Endothelial cell (in vitro differentiated cells): ENCODE measurements at regions not wholly inside any gene's neighbourhood (a gene's known extent, or its start where the extent isn't known, plus 50 kb on each side); places are given as distances from the start of the nearest gene placed in this dataset.

ENCODE experiments used
- DNase-seq: peaks from one replicate; pipeline ENCODE4 v3.0.0; 2021; ENCODE audit warnings: low spot score
- H3K27ac Mint-ChIP-seq: one replicate; pipeline ENCODE4 v1.8.0; 2021; ENCODE audit warnings: mixed read lengths, inconsistent platforms; ENCODE audit not compliant: unreplicated experiment
- H3K27me3 Mint-ChIP-seq: one replicate; pipeline ENCODE4 v1.8.0; 2021; ENCODE audit warnings: mild to moderate bottlenecking, moderate library complexity, mixed read lengths, inconsistent platforms; ENCODE audit not compliant: unreplicated experiment
- H3K36me3 Mint-ChIP-seq: one replicate; pipeline ENCODE4 v1.8.0; 2021; ENCODE audit warnings: mild to moderate bottlenecking, low read depth, mixed read lengths, inconsistent platforms; ENCODE audit not compliant: unreplicated experiment
- H3K4me1 Mint-ChIP-seq: one replicate; pipeline ENCODE4 v1.8.0; 2021; ENCODE audit warnings: mild to moderate bottlenecking, mixed read lengths, inconsistent platforms; ENCODE audit not compliant: unreplicated experiment
- H3K4me3 Mint-ChIP-seq: one replicate; pipeline ENCODE4 v1.8.0; 2021; ENCODE audit warnings: mild to moderate bottlenecking, mixed read lengths, inconsistent platforms; ENCODE audit not compliant: unreplicated experiment
- H3K9me3 Mint-ChIP-seq: one replicate; pipeline ENCODE4 v1.8.0; 2021; ENCODE audit warnings: mixed read lengths, inconsistent platforms; ENCODE audit not compliant: unreplicated experiment
- CTCF ChIP-seq: fragments of 200-600 bp; sonication (generic); IDR thresholded peaks from one replicate; pipeline ENCODE4 v1.5.0; 2021; ENCODE audit warnings: antibody characterized with exemption; ENCODE audit not compliant: unreplicated experiment

DNA sequence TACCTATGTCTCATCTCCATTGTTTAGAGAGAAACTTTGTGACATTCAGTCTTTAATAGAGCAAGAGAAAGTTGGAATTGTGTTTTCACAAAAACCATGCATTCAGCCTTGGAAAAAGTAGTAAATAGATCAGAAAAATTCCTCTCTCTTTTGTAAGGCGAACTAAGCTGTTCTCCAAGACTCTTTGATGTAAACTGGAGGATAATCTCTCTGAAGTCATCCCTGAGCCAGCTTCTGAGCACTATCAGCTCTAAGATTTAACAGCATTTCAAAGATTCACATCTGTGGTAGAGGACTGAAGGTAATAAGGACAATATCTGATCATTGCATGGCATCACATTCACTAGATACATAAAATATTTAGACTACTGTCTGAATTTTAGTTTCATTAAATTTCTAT, 904.6 kb upstream of the ATXN8OS start:
- Mint-ChIP-seq H3K9me3 (no peaks in the 10 kb centered on the region), H3K4me1 (no peaks in the 10 kb centered on the region), H3K36me3 (no peaks in the 10 kb centered on the region), H3K27ac (no peak overlapping the region), H3K4me3 (no peak overlapping the region), H3K27me3 (no peaks in the 10 kb centered on the region)
- no peak for DNase-seq
- TF ChIP-seq CTCF, result no peak

DNA sequence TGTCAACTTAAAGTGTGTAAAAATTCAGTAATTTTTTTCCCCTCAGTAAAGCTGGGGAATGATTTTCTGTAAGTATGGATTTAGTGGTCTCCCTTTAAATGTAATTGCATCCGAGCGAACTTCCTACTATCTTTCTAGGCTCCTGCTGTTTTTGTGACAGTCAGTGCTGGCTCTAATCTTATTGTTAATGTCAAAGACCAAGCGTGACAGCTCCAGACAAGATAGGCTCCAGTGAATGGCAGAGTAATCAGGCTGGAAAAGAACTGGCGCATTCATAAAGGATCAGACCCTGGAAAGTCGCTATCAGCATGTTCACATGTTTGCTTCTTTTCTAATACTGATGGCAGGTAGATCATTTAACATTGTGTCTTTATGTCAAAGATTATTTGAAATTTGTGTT, 908.0 kb upstream of the ATXN8OS start:
- H3K27me3 Mint-ChIP-seq, result no peaks in the 10 kb centered on the region
- no peak for TF ChIP-seq CTCF
- no peak overlapping the region for H3K4me3 Mint-ChIP-seq
- H3K27ac Mint-ChIP-seq, result no peak overlapping the region
- DNase-seq, result no peak
- H3K9me3 Mint-ChIP-seq, result no peaks in the 10 kb centered on the region
- no peaks in the 10 kb centered on the region for H3K4me1 Mint-ChIP-seq
- no peaks in the 10 kb centered on the region for H3K36me3 Mint-ChIP-seq

- H3K27me3 Mint-ChIP-seq, result no peaks in the 10 kb centered on the region
- DNase-seq, result no peak
- H3K4me1 Mint-ChIP-seq, result no peaks in the 10 kb centered on the region
- no peak overlapping the region for H3K4me3 Mint-ChIP-seq
- no peaks in the 10 kb centered on the region for H3K36me3 Mint-ChIP-seq
- no peaks in the 10 kb centered on the region for H3K9me3 Mint-ChIP-seq
- TF ChIP-seq CTCF, result no peak
- no peak overlapping the region for H3K27ac Mint-ChIP-seq
Measured at GRCh38 chr13:69198706-69199105, 908.9 kb upstream of the ATXN8OS start.

GRCh38 chr13:69194130-69194529, 913.5 kb upstream of the ATXN8OS start:
- no peak for DNase-seq
- no peaks in the 10 kb centered on the region for H3K36me3 Mint-ChIP-seq
- no peak overlapping the region for H3K27ac Mint-ChIP-seq
- H3K4me3 Mint-ChIP-seq, result no peak overlapping the region
- no peaks in the 10 kb centered on the region for H3K27me3 Mint-ChIP-seq
- no peaks in the 10 kb centered on the region for H3K9me3 Mint-ChIP-seq
- H3K4me1 Mint-ChIP-seq, result no peaks in the 10 kb centered on the region
- TF ChIP-seq CTCF, result no peak

DNA sequence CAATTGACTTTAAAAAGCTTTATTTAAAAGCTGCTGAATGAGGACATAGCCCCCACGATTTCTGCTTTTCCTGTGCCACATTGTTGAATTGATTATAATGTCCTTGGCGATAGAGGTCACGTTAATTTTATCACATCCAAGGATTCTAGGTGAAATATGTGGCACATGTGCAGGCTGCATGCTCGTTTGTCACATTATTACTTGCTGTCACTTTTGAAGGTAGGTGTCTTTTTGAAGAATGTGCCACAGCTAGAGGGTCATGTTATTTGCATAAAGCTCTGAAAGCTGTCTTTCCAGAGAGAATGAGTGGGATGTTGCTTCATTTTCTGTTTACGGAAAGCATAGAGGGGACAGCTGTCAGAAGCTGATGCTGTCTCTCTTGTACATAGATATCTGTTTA, 927.6 kb upstream of the ATXN8OS start:
- no peaks in the 10 kb centered on the region for H3K4me1 Mint-ChIP-seq

More for the DNA sequence above, 927.6 kb upstream of the ATXN8OS start:
- Mint-ChIP-seq H3K27me3 (no peaks in the 10 kb centered on the region), H3K4me3 (no peak overlapping the region), H3K9me3 (no peaks in the 10 kb centered on the region), H3K36me3 (no peaks in the 10 kb centered on the region), H3K27ac (no peak overlapping the region)
- TF ChIP-seq CTCF, result no peak
- no peak for DNase-seq
